ENCODE measurements at regions not wholly inside any gene's neighbourhood (a gene's known extent, or its start where the extent isn't known, plus 50 kb on each side); places are given as distances from the start of the nearest gene placed in this dataset.

GRCh38 chr3:56921573-56922453 is 120.1 kb upstream of the ARHGEF3 start:
- Histone ChIP-seq H3K4me1 (ENCODE audit: low read depth, poor library complexity, severe bottlenecking) (peaks cover 54% of the 10 kb centered on the region), H3K4me2 (peak overlapping the region; percentile 37), H2AFZ (ENCODE audit: low read depth) (no peak overlapping the region)

GRCh38 chr3:56919797-56920195 is 118.0 kb upstream of the ARHGEF3 start:
- H2AFZ ChIP-seq (ENCODE audit: low read depth) = no peak overlapping the region
- TF ChIP-seq CTCF (conservative IDR thresholded peaks at IDR 0.05; ENCODE audit: low read depth, low read length) = no peak

More at GRCh38 chr3:56921573-56922453, 120.1 kb upstream of the ARHGEF3 start:
- no peaks in the 10 kb centered on the region for H3K79me2 ChIP-seq (ENCODE audit: insufficient read depth, low read depth)
- no peak overlapping the region for H3K27ac ChIP-seq
- H3K4me3 ChIP-seq (IDR thresholded peaks at IDR 0.05; ENCODE audit: insufficient read depth, low read depth, low read length) = no peak overlapping the region
- TF ChIP-seq CTCF (conservative IDR thresholded peaks at IDR 0.05; ENCODE audit: low read depth, low read length) = no peak
- no peak overlapping the region for H3K9ac ChIP-seq
- H3K27me3 ChIP-seq (ENCODE audit: insufficient read depth, low read depth) = no peaks in the 10 kb centered on the region
- H4K20me1 ChIP-seq (ENCODE audit: insufficient read depth) = no peaks in the 10 kb centered on the region
- H3K36me3 ChIP-seq (ENCODE audit: insufficient read depth) = no peaks in the 10 kb centered on the region

GRCh38 chr3:56919137-56919796 is 117.5 kb upstream of the ARHGEF3 start:
- Histone ChIP-seq H3K27ac (no peak overlapping the region), H3K9ac (no peak overlapping the region), H3K27me3 (ENCODE audit: insufficient read depth, low read depth) (no peaks in the 10 kb centered on the region), H3K4me2 (peak overlapping the region; percentile 86; the same call in 1 of the 2 replicates), H3K79me2 (ENCODE audit: insufficient read depth, low read depth) (no peaks in the 10 kb centered on the region), H3K36me3 (ENCODE audit: insufficient read depth) (no peaks in the 10 kb centered on the region), H3K4me1 (ENCODE audit: low read depth, poor library complexity, severe bottlenecking) (peaks cover 77% of the 10 kb centered on the region), H3K4me3 (IDR thresholded peaks at IDR 0.05; ENCODE audit: insufficient read depth, low read depth, low read length) (no peak overlapping the region), H4K20me1 (ENCODE audit: insufficient read depth) (no peaks in the 10 kb centered on the region), H2AFZ (ENCODE audit: low read depth) (no peak overlapping the region)
- TF ChIP-seq CTCF (conservative IDR thresholded peaks at IDR 0.05; ENCODE audit: low read depth, low read length) = no peak

More at GRCh38 chr3:56919797-56920195, 118.0 kb upstream of the ARHGEF3 start:
- no peaks in the 10 kb centered on the region for H3K27me3 ChIP-seq (ENCODE audit: insufficient read depth, low read depth)
- no peaks in the 10 kb centered on the region for H4K20me1 ChIP-seq (ENCODE audit: insufficient read depth)
- H3K4me1 ChIP-seq (ENCODE audit: low read depth, poor library complexity, severe bottlenecking) = peaks cover 71% of the 10 kb centered on the region
- H3K9ac ChIP-seq = no peak overlapping the region
- H3K27ac ChIP-seq = no peak overlapping the region
- H3K4me3 ChIP-seq (IDR thresholded peaks at IDR 0.05; ENCODE audit: insufficient read depth, low read depth, low read length) = no peak overlapping the region
- no peaks in the 10 kb centered on the region for H3K36me3 ChIP-seq (ENCODE audit: insufficient read depth)
- H3K4me2 ChIP-seq = no peak overlapping the region; the same call in 1 of the 2 replicates
- H3K79me2 ChIP-seq (ENCODE audit: insufficient read depth, low read depth) = no peaks in the 10 kb centered on the region

GRCh38 chr3:56918111-56918568 is 116.4 kb upstream of the ARHGEF3 start:
- H2AFZ ChIP-seq (ENCODE audit: low read depth) = no peak overlapping the region
- peaks cover 81% of the 10 kb centered on the region for H3K4me1 ChIP-seq (ENCODE audit: low read depth, poor library complexity, severe bottlenecking)
- no peaks in the 10 kb centered on the region for H3K36me3 ChIP-seq (ENCODE audit: insufficient read depth)
- no peaks in the 10 kb centered on the region for H3K79me2 ChIP-seq (ENCODE audit: insufficient read depth, low read depth)
- TF ChIP-seq CTCF (conservative IDR thresholded peaks at IDR 0.05; ENCODE audit: low read depth, low read length) = no peak
- no peaks in the 10 kb centered on the region for H3K27me3 ChIP-seq (ENCODE audit: insufficient read depth, low read depth)
- H3K4me3 ChIP-seq (IDR thresholded peaks at IDR 0.05; ENCODE audit: insufficient read depth, low read depth, low read length) = no peak overlapping the region
- H3K27ac ChIP-seq = peak overlapping the region; percentile 51; the same call in 1 of the 2 replicates
- no peaks in the 10 kb centered on the region for H4K20me1 ChIP-seq (ENCODE audit: insufficient read depth)
- peak overlapping the region; percentile 86 for H3K4me2 ChIP-seq
- H3K9ac ChIP-seq = no peak overlapping the region

All from KMS-11 (cell line).